ENCODE measurements at regions not wholly inside any gene's neighbourhood (a gene's known extent, or its start where the extent isn't known, plus 50 kb on each side); places are given as distances from the start of the nearest gene placed in this dataset.

DNA sequence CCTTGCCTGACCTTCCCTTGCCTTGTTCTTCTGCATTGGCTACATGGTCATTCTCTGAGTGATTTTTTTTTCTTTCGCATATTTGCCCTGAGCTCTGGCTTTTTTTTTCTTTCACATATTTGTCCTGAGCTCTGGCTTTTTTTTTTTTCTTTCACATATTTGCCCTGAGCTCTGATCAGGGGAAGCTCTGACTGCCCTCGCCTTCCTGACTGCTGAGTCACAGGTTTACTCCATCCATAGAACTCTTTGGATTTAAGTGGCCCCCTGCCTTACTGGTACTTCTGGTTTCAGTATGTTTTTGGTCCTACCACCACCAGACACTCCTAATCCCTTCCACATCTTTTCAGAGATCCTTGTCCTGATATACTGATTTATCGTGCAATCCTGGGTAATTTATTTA is 201.1 kb downstream of the OGFRL1 start:
- SMC1A ChIA-PET (ENCODE audit: uncharacterized antibody, unreplicated experiment) = no interaction called here
- ATAC-seq (no peak), FAIRE-seq (no peak), DNase-seq (ENCODE audit: low read depth, low spot score) (no peak)
- H3K9ac ChIP-seq (ENCODE audit: control insufficient read depth, insufficient read depth, low read length) = no peak overlapping the region
- BruUV-seq (replicated peaks) = no TSS peak
- no peak overlapping the region for H3K27ac ChIP-seq (ENCODE audit: control insufficient read depth, insufficient read depth)
- no peak overlapping the region for H2AFZ ChIP-seq (ENCODE audit: control insufficient read depth, low read depth, low read length)
- no peaks in the 10 kb centered on the region for H3K36me3 ChIP-seq (ENCODE audit: control insufficient read depth in 2 of 2, insufficient read depth in 2 of 2, low read length in 1 of 2)
- H3K79me2 ChIP-seq (ENCODE audit: control insufficient read depth, insufficient read depth, low read length) = no peaks in the 10 kb centered on the region
- 43% methylated on average over 3 of the region's 3 CpGs for WGBS (ENCODE audit: insufficient coverage, insufficient replicate concordance, low lambda C conversion rate, missing lambda C conversion rate)
- no peaks in the 10 kb centered on the region for H4K20me1 ChIP-seq (ENCODE audit: control insufficient read depth, insufficient read depth)
- no peaks in the 10 kb centered on the region; a peak in 1 of 4 replicates for H3K27me3 ChIP-seq (replicated peaks in 1 of 2; ENCODE audit: control insufficient read depth in 2 of 2, insufficient read depth in 2 of 2, low read length in 1 of 2)
- CTCF ChIA-PET = no interaction called here
- RAD21 ChIA-PET (ENCODE audit: unreplicated experiment) = no interaction called here
- H3K4me2 ChIP-seq (ENCODE audit: control insufficient read depth, insufficient read depth) = no peak overlapping the region
- no peaks in the 10 kb centered on the region for H3K4me1 ChIP-seq (ENCODE audit: control insufficient read depth, insufficient read depth, low read length)
- H3K4me3 ChIP-seq = no peak overlapping the region
- no peaks in the 10 kb centered on the region for H3K9me3 ChIP-seq (replicated peaks; ENCODE audit: control insufficient read depth, insufficient read depth, low read length)
- intact Hi-C loops (cut with micrococcal nuclease; ENCODE audit: unreplicated experiment) = no loop called here
- in situ Hi-C loops (cut with MboI) = no loop called here
- POLR2A ChIA-PET = no interaction called here
- TF ChIP-seq YBX1 (IDR thresholded peaks at IDR 0.05) (no peak), ZNF274 (IDR thresholded peaks at IDR 0.05; ENCODE audit: insufficient read depth, insufficient read length) (no peak), PAX5 (IDR thresholded peaks at IDR 0.05; ENCODE audit: borderline replicate concordance, low read depth, low read length) (no peak), TARDBP (IDR thresholded peaks at IDR 0.05; ENCODE audit: borderline replicate concordance) (no peak), GATAD2B (conservative IDR thresholded peaks at IDR 0.05; ENCODE audit: low read depth) (no peak), CTCF (IDR thresholded peaks at IDR 0.05 in 2 of 3, conservative IDR thresholded peaks at IDR 0.05 in 1 of 3; ENCODE audit: control insufficient read depth in 2 of 3, extremely low read depth in 1 of 3, insufficient read depth in 1 of 3, low read depth in 3 of 3, low read length in 3 of 3) (no peak), SMAD5 (IDR thresholded peaks at IDR 0.05; ENCODE audit: low read depth) (no peak), JUND (IDR thresholded peaks at IDR 0.05; ENCODE audit: low read depth, low read length) (no peak), CEBPB (IDR thresholded peaks at IDR 0.05; ENCODE audit: borderline replicate concordance in 1 of 2, low read depth in 2 of 2, low read length in 2 of 2) (no peak), MYB (IDR thresholded peaks at IDR 0.05; ENCODE audit: borderline replicate concordance, low read depth, low read length) (no peak), SMARCA5 (IDR thresholded peaks at IDR 0.05) (no peak), NFYB (IDR thresholded peaks at IDR 0.05; ENCODE audit: insufficient read depth, low read depth, low read length) (no peak), MAX (IDR thresholded peaks at IDR 0.05; ENCODE audit: low read depth, low read length) (no peak), JUNB (IDR thresholded peaks at IDR 0.05) (no peak), RFX5 (IDR thresholded peaks at IDR 0.05; ENCODE audit: low read depth, low read length) (no peak), NR2F1 (conservative IDR thresholded peaks at IDR 0.05) (no peak)
- TF ChIP-seq, protein P1, sequence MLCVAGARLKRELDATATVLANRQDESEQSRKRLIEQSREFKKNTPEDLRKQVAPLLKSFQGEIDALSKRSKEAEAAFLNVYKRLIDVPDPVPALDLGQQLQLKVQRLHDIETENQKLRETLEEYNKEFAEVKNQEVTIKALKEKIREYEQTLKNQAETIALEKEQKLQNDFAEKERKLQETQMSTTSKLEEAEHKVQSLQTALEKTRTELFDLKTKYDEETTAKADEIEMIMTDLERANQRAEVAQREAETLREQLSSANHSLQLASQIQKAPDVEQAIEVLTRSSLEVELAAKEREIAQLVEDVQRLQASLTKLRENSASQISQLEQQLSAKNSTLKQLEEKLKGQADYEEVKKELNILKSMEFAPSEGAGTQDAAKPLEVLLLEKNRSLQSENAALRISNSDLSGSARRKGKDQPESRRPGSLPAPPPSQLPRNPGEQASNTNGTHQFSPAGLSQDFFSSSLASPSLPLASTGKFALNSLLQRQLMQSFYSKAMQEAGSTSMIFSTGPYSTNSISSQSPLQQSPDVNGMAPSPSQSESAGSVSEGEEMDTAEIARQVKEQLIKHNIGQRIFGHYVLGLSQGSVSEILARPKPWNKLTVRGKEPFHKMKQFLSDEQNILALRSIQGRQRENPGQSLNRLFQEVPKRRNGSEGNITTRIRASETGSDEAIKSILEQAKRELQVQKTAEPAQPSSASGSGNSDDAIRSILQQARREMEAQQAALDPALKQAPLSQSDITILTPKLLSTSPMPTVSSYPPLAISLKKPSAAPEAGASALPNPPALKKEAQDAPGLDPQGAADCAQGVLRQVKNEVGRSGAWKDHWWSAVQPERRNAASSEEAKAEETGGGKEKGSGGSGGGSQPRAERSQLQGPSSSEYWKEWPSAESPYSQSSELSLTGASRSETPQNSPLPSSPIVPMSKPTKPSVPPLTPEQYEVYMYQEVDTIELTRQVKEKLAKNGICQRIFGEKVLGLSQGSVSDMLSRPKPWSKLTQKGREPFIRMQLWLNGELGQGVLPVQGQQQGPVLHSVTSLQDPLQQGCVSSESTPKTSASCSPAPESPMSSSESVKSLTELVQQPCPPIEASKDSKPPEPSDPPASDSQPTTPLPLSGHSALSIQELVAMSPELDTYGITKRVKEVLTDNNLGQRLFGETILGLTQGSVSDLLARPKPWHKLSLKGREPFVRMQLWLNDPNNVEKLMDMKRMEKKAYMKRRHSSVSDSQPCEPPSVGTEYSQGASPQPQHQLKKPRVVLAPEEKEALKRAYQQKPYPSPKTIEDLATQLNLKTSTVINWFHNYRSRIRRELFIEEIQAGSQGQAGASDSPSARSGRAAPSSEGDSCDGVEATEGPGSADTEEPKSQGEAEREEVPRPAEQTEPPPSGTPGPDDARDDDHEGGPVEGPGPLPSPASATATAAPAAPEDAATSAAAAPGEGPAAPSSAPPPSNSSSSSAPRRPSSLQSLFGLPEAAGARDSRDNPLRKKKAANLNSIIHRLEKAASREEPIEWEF (IDR thresholded peaks at IDR 0.05; ENCODE audit: insufficient replicate concordance, low read depth, low read length) = no peak
